ENCODE measurements at regions not wholly inside any gene's neighbourhood (a gene's known extent, or its start where the extent isn't known, plus 50 kb on each side); places are given as distances from the start of the nearest gene placed in this dataset.

DNA sequence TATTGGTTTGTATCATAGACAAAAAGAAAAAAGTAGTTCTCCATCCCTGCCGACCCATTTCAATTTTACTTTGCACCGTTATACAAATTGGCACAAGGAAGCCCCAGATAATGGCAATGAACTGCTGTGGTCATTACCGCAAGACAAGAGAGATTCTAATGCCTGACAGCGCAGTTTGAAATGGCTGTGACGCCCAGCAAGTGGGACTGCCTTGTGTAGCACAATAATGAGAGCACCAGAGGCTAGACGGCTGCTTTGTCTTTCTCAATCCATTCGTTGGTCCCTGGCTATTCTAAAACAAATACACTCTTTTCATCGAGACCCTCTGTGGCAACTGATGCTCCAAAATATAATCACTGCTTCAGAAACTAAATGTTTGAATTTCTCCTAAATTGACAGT lies 192.4 kb upstream of the NEIL3 start:
- DNase-seq, result no peak

DNA sequence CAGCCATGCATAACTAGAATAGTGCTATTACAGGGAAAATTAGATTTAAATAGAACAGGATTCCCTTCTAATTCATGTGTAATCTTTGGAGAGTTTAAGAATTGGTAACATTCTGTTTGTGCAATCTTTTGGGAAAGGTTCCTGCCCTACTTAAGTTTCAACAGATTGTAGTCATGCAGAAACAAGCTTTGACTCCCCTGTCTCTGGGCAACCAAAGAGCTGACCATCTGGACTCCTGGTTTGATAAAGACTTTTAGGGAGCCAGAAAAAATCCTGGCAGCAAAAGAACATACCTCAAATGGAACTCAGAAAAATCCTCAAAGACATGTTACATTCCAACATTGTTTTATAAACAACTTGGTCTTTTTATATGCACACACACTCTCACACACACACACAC lies 191.1 kb upstream of the NEIL3 start:
- DNase-seq, result no peak

DNA sequence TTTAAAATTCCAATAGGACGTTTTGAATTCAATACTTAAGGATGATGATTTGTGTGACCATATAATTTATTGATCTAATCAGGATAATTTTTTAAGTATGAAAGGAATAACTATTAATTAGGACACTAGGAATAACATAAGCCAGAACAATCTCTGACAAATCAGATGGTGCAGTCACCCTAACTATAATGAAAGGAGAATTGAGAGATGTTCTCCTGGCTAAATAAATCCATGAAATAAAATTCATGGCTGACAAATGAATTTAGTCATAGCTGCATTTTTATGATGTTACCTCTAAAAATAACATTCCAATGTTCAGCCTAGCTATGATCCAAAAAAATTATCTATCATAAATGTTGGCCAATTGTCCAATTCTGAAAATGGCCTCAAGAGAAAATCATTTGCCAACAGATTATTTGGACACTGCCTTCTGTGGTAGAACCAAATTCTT lies 190.6 kb upstream of the NEIL3 start:
- no peak for DNase-seq

DNA sequence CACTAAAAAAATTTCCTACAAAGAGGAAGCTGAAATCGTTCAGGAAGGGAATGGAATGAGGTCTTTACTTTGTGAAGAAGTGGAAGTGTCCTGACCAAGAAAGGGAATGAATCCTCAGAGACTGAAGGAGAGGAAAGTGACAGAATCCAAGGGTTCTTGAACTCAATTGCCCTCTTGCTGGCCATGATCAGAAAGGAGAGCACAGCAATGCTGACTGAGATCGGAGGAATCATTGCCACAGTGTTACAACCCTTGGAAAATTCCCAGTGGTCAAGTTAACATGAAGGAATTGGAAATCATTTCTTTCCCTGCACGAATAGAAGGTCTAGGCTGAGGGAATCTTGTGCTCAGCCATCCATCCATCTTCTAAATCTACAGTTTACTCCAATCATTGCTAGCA lies 190.0 kb upstream of the NEIL3 start:
- DNase-seq, result no peak

DNA sequence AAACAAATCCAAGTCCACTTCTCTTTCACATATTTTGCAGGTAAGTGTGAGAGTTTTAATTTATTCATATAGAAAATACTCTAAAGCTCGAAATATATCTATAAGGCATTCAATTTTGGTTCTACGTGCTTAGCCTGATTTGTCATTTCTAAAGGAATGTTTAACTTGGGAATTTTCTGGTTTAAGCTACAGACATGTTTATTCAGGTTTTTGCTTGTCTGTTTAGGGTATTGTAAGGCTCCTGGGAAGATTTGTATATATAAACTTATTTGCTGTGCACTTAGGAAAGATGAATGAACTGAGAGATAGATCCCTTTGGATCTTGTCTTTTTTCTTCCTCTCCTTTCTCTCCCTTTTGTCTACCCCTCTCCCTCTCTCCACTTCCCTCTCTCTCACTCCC lies 185.9 kb upstream of the NEIL3 start:
- no peak for DNase-seq

DNA sequence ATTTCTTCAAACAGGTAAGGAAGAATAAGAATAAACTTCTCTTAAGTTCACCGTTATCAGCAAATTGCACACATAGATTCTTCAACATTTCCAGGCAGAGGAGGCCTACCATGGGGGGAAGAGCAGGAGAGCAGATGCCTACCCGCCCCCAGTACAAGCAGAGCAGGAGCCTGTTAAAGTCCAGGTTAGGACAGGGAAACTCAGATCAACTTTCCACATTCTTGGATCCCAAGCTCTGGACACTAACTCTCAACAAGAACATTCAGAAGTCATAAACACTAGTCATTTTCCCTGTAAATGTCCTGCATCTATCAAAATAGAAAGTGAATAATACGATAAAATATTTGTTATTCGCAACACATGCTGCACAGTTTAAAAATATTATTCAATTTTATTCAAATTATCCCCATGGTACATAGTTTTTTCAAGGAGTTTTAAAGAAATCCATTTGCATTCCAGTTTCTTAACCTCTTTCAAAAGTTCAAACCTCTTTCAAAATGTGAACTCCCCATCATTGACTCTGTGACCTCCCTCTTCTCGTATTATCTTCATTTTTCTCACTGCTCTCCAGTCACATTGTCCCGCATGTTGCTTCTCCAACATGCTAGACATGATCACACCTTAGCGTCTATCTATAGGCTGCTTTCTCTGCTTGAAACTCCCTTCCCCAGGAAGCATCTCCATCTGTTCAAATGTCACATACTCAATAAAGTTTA lies 185.2 kb upstream of the NEIL3 start:
- no peak for DNase-seq

DNA sequence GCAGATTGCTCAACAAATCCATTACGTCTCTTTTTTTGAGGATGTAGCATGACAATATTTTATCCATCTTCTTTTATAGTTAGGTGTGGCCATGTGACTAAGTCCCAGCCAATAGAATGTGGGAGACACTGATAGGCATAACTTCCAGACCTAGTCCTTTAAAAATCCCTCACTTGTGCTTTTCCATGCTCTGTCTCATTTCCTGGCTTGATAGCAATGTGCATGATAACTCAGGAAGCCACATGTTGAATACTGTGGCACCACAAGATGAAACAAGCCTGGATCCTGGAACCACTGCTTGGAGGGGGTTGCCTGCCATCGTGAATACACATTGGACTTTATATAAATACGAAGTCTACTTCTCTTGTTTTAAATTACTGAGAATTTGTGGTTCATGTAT lies 184.0 kb upstream of the NEIL3 start:
- no peak for DNase-seq

DNA sequence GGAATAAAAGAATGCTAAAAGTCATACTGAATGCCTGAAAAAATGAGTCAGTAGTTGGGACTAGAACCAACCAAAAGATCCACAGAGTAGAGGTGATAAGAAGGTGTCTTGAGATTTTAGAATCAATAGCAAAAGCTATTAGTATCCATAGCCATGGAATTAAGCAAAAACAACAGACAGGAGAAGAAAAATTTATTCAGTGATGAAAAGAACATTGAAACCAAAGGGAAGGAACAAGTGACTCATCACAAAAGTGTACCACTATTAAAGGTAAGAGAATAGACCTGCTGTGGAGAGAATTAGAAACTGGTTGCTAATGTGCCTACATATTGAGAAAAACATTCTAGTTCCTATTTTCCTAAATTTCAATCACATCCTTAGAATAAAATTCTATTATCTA lies 182.0 kb upstream of the NEIL3 start:
- DNase-seq, result no peak

DNA sequence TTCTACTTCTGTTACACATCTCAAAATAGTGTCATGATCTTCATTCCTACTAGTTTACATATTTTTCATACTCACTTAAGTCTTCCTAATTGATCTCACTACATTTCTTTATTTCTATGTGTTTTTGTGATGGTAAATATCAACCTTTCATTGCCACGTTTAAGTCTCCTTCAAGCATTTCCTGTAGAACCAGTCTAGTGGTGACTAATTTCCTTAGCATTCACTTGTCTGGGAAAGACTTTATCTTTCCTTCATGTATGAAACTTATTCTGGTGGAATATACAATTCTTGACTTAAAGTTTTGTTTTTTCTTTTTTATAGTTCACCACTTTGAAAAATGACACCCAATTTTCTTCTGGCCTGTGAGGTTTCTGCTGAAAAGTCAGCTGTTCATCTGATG lies 181.4 kb upstream of the NEIL3 start:
- DNase-seq, result no peak

DNA sequence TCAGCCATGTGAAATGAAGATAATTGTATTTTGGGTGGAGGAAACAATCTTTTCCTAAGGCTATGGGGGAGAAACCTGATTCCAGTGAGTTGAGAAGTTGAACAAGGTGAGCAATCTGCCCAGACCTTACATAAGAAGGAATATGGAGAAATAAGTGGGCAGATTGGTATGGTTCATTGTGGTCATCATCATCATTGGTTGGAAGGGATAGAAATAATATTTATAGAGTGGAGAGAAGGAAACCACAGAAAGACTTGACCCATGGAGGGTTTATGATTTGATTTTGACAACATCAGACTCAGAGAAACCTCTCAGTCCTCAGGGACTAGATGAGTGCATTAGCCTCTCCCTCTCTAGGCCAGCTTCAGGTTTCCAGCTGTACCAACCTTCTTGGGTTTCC lies 177.9 kb upstream of the NEIL3 start:
- DNase-seq, result no peak

DNA sequence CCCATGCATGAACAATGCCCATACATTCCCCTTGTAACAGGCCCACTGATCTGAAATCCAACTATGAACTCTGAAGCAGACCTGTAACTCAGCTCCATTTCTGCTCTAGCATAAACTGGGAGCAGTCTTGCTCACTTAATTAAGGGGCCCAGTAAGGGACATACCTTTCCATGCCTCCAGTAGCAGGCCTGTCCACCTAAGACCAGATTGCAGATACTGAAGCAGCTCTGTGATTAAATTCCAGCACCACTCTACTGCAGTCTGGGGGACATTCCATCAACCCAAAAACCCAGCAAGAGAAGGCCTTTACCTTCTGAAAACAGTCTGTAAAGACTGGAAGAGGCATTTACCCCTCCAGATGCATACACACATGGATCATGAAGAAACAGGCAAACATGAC lies 162.0 kb upstream of the NEIL3 start:
- DNase-seq, result no peak

DNA sequence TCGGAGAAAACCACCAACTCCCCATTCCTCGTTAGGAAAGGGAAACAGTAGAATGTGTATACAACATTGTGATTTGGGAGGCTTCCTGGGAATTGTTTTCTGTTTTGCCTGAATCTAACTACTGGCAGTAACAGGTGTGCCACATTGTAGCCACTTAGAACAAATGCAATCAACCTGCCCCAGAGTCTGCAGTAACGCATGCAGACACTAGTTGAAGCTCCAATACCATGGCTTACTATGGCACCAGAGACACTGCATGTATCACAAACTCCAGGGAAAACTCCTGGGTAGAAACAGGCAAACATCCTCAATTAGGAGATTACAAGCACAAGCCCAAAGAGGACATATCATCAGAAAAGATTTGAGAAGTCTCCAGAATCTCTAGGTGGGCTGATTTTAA lies 154.2 kb upstream of the NEIL3 start:
- DNase-seq, result no peak

DNA sequence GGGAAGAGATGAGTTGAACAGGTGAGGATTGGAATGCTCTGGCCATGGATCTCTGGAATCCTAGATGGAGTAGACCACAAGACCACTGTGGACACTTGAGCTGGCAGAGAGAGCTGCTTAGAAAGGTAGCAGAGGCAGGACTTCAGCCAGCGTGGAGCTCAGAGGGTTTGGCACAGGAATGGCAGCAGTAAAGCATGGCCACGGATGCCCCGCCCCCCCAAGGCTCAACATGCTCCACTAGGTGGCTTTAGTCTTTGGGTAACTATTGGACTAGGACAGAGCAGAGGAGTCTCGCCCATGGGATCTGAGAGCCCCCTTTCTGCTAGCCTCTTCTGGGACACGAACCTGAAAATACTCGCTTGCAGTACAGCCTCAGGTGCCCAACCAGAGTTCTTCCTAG lies 150.1 kb upstream of the NEIL3 start:
- DNase-seq, result no peak

DNA sequence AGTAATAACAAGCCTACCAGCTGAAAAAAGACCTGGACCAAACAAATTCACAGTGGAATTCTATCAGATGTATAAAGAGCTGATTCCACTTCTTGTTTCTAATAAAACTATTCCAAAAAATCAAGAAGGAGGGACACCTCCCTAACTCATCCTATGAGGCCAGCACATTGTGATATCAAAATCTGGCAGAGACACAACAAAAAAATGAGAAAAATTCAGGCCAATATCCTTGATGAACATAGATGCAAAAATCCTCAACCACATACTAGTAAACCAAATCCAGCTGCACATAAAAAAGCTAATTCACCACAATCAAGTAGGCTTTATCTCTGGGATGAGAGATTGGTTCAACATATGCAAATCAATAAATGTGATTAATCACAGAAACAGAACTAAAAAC lies 147.9 kb upstream of the NEIL3 start:
- no peak for DNase-seq

DNA sequence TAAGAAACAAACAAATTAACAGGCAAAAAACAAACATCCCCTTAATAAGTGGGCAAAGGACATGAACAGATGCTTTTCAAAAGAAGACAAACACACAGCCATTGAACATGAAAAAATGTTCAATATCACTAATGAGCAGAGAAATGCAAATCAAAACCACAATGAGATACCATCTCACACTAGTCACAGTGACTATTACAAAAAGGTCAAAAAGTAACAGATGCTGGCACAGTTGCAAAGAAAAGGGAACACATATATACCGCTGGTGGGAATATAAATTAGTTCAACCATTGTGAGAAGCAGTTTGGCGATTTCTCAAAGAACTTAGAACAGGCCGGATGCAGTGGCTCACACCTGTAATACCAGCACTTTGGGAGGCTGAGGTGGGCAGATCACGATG lies 146.1 kb upstream of the NEIL3 start:
- no peak for DNase-seq

DNA sequence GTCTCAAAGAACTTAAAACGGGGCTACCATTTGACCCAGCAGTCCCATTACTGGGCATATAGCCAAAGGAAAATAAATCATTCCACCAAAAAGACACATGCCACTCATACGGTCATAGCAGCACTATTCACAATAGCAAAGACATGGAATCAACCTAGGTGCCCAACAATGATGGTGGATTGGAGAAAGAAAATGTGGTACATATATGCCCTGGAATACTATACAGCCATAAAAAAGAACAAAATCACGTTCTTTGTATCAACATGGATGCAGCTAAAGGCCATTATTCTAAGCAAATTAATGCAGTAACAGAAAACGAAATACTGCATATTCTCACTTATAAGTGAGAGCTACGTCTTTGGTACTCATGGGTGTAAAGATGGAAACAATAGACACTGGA lies 138.1 kb upstream of the NEIL3 start:
- DNase-seq, result no peak

DNA sequence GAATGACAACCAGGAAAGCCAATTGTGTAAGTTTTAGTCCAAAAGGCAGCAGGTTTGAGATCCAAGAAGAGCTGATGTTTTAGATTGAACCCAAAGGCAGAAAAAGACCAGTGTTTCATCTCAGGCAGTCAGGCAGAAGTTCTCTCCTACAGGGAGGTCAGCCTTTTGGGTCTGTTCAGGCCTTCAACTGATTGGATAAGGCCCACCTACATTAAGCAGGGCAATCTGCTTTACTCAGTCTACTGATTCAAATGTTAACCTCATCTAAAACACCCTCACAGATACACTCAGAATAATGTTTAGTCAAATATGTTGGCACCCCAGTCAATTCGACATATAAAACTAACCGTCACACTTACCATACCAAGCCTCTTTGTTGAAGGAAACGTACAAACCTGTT lies 134.2 kb upstream of the NEIL3 start:
- no peak for DNase-seq

DNA sequence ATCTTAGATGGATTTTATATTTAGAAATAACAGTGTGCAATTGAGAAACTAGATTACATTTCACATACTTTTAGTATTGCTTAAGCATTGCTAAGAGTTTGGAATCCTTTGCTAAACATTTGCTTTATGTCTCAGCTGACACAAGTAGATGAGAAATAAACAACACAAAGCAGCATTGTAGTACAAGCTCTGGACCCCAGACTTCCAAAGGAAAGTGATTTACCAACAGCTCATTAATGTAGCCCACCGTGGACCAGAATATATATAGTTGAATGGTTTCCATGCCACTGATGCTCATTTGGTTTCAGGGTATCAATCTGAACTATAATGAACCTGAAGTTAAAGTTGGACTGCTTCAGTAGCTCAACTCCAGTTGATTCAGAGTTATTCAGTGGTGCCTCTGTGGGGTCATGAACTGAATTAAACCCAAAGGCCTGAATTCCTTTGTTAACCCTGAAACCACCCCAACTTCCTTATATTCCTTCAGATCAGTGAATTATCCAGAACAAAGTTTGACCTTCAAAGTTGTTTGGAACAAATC lies 132.1 kb upstream of the NEIL3 start:
- DNase-seq, result no peak

DNA sequence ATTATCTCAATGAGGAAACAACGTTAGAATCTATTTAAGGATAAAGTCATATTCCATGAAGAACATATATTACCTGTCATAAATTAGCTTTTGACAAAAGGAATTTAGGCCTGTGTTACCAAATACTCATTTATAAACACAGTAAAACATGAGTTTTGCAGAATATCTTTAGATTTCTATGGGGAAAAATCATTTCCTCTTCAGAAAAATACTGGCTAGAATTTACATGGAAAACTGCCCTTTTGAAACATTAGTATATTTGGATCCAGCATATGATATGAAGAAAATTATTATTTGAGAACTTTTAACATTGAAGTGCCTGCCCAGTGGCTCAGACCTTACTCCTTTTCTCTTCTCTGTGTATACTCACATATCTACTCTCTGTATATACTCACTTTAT lies 131.4 kb upstream of the NEIL3 start:
- DNase-seq, result no peak

DNA sequence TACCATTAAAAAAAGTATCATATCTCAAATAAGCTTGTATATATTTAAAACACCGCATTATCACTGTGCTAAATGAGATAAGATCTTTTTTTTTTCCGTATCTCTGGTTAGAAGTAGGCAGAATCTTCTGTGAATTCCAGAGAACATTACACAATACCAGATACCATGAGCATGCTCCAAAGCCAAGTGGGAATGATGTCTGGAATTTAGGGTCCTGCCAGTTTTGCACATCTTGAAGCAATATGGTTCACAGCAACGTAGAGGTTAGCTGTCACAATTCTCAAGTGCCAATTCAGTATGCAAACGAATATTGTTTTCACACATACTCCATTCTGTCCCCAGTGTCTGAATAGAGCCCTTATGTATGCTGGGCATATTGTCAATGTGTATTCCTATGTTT lies 127.5 kb upstream of the NEIL3 start:
- no peak for DNase-seq

DNA sequence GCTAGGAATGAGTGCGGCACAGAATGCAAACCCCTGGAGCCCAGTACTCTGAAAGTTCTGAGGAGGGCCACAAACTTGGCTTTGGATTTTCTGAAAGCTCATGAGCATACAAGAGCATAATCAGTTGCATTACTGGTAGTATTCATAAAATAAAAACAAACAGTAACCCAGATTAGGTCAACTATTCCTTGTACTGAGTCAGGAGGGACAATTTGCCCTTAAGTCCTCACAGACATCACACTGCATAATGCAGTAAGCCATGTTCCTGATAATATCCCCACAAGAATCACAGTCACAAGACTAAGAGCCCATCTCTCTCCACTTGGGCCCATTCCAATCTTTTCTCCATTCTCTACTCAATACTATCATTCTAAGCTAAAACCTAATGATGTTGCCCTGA lies 126.9 kb upstream of the NEIL3 start:
- DNase-seq, result no peak

DNA sequence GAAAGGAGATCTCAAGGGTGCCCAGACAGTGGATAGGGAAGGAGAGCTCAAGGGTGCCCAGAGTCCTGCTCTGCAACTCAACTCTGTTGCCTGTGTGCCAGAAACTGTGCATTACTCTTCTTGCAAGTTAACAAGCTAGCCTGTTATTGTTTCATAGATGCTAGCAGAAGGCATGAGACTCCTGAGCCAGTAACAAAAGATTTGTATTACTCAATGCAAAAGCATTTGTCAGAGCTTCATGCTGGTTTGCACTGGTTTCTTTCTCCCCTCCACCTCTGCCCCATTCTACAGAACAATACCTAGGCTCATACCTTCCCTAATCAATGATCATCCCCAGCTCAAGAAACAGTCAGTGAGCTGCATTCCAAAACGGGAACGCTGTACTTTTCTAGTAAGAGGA lies 124.5 kb upstream of the NEIL3 start:
- no peak for DNase-seq

DNA sequence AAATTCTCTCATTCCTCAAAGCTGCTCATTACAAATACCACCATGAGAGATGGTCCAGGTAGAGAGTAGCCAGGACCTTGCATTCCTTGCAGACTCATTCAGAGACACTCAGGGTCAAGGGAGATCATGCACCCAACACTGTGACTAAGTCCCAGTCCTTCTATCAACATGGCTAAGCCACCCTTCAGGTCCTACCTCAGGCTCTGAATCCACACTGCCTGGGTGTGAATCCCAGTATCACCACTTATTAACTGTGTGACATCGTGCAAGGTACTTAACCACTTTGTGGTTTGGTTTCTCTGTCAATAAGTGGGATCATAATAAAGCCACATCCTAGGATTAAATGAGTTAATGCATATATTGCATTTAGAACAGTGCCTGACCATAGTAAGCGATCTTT lies 124.1 kb upstream of the NEIL3 start:
- DNase-seq, result no peak

DNA sequence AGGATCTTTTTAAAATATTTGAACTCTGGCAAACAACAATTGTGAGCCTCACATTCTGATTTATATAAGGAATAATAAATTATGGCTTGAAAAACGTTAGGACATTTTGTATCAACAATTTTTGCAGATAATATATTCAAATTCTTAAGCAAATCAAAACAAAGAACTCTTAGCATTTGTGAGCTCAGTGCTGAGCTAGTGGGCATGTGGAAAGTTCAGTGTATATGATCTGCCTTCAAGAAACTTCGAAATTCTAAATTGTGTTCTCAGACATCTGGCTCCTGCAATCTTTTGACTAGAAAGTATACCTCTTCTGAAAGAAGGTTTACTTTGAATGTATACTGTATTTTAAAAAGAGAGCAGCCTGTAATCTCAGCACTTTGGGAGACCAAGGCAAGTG lies 122.3 kb upstream of the NEIL3 start:
- no peak for DNase-seq

DNA sequence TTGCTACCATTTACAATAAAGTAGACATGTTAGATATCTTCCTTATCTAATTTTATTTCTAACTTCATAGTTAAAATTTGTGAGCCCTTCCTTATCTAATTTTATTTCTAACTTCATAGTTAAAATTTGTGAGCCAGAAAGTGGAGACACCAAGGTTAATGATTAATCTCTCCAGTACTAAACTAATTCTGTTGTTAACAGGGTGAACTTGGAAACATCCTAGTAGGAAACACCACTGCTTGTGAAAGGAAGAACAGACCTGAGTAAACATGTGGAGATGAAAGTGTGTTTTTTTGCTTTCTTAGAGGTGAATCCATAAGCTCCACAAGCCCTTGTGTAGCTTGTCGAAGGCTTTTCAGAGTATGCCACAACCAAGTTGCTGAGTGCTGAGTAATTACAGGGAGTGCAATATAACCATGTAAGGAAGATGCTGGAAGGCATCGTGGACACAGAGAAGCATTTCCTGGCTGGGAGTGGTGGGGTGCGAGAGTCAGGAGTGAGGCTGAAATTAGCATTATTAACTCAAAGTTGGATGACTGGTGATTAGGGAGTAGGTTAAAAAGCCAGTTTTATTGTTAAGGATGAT lies 118.6 kb upstream of the NEIL3 start:
- DNase-seq, result no peak
